PC-3 (cell line): ENCODE measurements at regions not wholly inside any gene's neighbourhood (a gene's known extent, or its start where the extent isn't known, plus 50 kb on each side); places are given as distances from the start of the nearest gene placed in this dataset.
A peak's percentile ranks its signal among the peaks of the same experiment; 100 is the strongest.

ENCODE experiments used
- ATAC-seq: fragments of 200-7000 bp; cut with Tn5 transposase; 2 replicates; pipeline ENCODE4 v1.9.1; 2020; ENCODE audit warnings: mild to moderate bottlenecking, moderate library complexity
- BruUV-seq: library from RNA; stranded (reverse); fragments of 400-500 nt; replicated peaks from 2 replicates; lab custom pipeline; 2021; lab: Mats Ljungman, UMichigan
- CTCF ChIA-PET: fragments of 300-600 bp; sonication (Branson Sonifier 250); formaldehyde crosslinking; loops from one replicate; lab custom pipeline; 2022; ENCODE audit warnings: antibody characterized with exemption; lab: Charles Lee
- POLR2A ChIA-PET: fragments of 300-600 bp; sonication (Branson Sonifier 250); formaldehyde crosslinking; loops from one replicate; lab custom pipeline; 2022; ENCODE audit warnings: antibody characterized with exemption; ENCODE audit not compliant: unreplicated experiment; lab: Charles Lee
- DNase-seq: peaks from one replicate; pipeline ENCODE4 v3.0.0-alpha.2; 2015
- H2AFZ ChIP-seq: fragments of 300-600 bp; sonication (generic); 2 replicates; pipeline ENCODE4 v1.6.0; 2016; ENCODE audit warnings: antibody characterized with exemption, low read length
- H3F3A ChIP-seq: fragments of 300-600 bp; sonication (generic); one replicate; pipeline ENCODE4 v1.6.0; 2017; ENCODE audit warnings: antibody characterized with exemption, low read length, control low read depth, mild to moderate bottlenecking; ENCODE audit not compliant: unreplicated experiment
- H3K27ac ChIP-seq: fragments of 300-600 bp; sonication (generic); 2 replicates; pipeline ENCODE4 v1.5.1; 2016; ENCODE audit warnings: mild to moderate bottlenecking, low read length
- H3K27me3 ChIP-seq: fragments of 300-600 bp; sonication (generic); 2 replicates; pipeline ENCODE4 v1.6.1; 2016; ENCODE audit warnings: low read length, mixed read lengths
- H3K36me3 ChIP-seq: fragments of 300-600 bp; sonication (generic); 2 replicates; pipeline ENCODE4 v1.6.1; 2016; ENCODE audit warnings: low read depth, mixed run types, low read length, mixed read lengths
- H3K4me1 ChIP-seq: fragments of 300-600 bp; sonication (generic); 2 replicates; pipeline ENCODE4 v1.5.1; 2016; ENCODE audit warnings: low read length; ENCODE audit not compliant: insufficient read depth
- H3K4me2 ChIP-seq: fragments of 300-600 bp; sonication (generic); 2 replicates; pipeline ENCODE4 v1.6.0; 2016; ENCODE audit warnings: low read length
- H3K4me3 ChIP-seq: fragments of 300-600 bp; sonication (generic); 2 replicates; pipeline ENCODE4 v1.5.1; 2016; ENCODE audit warnings: mild to moderate bottlenecking, low read length, mixed read lengths
- H3K79me2 ChIP-seq: fragments of 300-600 bp; sonication (generic); 2 replicates; pipeline ENCODE4 v1.6.1; 2017; ENCODE audit warnings: low read length, mixed read lengths
- H3K9ac ChIP-seq: fragments of 300-600 bp; sonication (generic); 2 replicates; pipeline ENCODE4 v1.6.0; 2016; ENCODE audit warnings: mild to moderate bottlenecking, low read length
- H3K9me2 ChIP-seq: fragments of 300-600 bp; sonication (generic); replicated peaks from 2 replicates; pipeline ENCODE4 v1.6.1; 2016; ENCODE audit warnings: mixed run types, low read length, mixed read lengths
- H3K9me3 ChIP-seq: fragments of 300-600 bp; sonication (generic); 2 replicates; pipeline ENCODE4 v1.6.1; 2016; ENCODE audit warnings: low read length, mixed read lengths
- H4K20me1 ChIP-seq: fragments of 300-600 bp; sonication (generic); 2 replicates; pipeline ENCODE4 v1.6.1; 2016; ENCODE audit warnings: low read length, mixed read lengths
- EZH2 ChIP-seq: fragments of 300-600 bp; sonication (generic); IDR thresholded peaks from one replicate; pipeline ENCODE4 v1.6.1; 2017; ENCODE audit warnings: antibody characterized with exemption, mild to moderate bottlenecking, low read length; ENCODE audit not compliant: unreplicated experiment
- EZH2phosphoT487 ChIP-seq: fragments of 300-600 bp; sonication (generic); IDR thresholded peaks from 2 replicates; pipeline ENCODE4 v1.6.1; 2018; ENCODE audit warnings: mild to moderate bottlenecking, antibody characterized with exemption, low read length, borderline replicate concordance
- intact Hi-C: fragments of 100-400 bp; cut with micrococcal nuclease; formaldehyde crosslinking; loops from 2 replicates; pipeline ENCODE4 v1.9.0; 2023
- TF ChIP-seq, protein P1 (sequence below): fragments of 300-600 bp; sonication (generic); conservative IDR thresholded peaks from 2 replicates; pipeline ENCODE4 v1.5.1; 2017; ENCODE audit warnings: antibody characterized with exemption, low read depth, mild to moderate bottlenecking, low read length

- Histone ChIP-seq H3K36me3 (no peaks in the 10 kb centered on the region), H3K4me2 (no peak overlapping the region), H4K20me1 (no peaks in the 10 kb centered on the region), H3K4me1 (peaks cover 10% of the 10 kb centered on the region; the same call in 1 of the 2 replicates), H3K27ac (no peak overlapping the region), H3K9ac (no peak overlapping the region), H2AFZ (peak overlapping the region; percentile 8; the same call in 1 of the 2 replicates), H3K9me2 (no peaks in the 10 kb centered on the region), H3K27me3 (no peaks in the 10 kb centered on the region), H3K79me2 (no peaks in the 10 kb centered on the region), H3K9me3 (no peaks in the 10 kb centered on the region), H3K4me3 (no peak overlapping the region), H3F3A (no peaks in the 10 kb centered on the region)
- peak; percentile 19 for DNase-seq
- no TSS peak for BruUV-seq
- no peak; the same call in 1 of the 2 replicates for ATAC-seq
- ChIA-PET CTCF (no interaction called here), POLR2A (interaction anchor here (0.6 kb wide), 1 partner anchor 1453 kb away, joined by 6 read pairs; no protein-coding TSS in a partner anchor)
- TF ChIP-seq, protein P1, sequence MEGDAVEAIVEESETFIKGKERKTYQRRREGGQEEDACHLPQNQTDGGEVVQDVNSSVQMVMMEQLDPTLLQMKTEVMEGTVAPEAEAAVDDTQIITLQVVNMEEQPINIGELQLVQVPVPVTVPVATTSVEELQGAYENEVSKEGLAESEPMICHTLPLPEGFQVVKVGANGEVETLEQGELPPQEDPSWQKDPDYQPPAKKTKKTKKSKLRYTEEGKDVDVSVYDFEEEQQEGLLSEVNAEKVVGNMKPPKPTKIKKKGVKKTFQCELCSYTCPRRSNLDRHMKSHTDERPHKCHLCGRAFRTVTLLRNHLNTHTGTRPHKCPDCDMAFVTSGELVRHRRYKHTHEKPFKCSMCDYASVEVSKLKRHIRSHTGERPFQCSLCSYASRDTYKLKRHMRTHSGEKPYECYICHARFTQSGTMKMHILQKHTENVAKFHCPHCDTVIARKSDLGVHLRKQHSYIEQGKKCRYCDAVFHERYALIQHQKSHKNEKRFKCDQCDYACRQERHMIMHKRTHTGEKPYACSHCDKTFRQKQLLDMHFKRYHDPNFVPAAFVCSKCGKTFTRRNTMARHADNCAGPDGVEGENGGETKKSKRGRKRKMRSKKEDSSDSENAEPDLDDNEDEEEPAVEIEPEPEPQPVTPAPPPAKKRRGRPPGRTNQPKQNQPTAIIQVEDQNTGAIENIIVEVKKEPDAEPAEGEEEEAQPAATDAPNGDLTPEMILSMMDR = no peak
- no peak for TF ChIP-seq EZH2
- no peak for TF ChIP-seq EZH2phosphoT487
- intact Hi-C loops = no loop called here
Measured at GRCh38 chr2:189327879-189328847, 113.1 kb upstream of the WDR75 start.

DNA sequence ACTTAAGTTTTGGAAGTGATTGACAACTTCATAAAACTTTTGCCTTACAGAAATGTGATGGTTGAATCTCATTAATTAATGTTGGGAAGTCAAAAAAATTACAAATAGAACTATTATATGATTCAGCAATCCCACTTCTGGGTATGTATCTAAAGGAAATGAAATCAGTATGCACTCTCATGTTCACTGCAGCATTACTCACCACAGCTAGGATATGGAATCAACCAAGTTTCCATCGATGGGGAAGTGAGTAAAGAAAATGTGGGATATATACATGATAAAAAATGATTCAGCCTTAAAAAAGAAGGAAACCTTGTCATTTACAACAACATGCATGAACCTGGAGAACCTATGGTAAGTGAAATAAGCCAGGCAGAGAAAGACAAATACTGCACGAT, 112.4 kb upstream of the WDR75 start:
- ChIA-PET POLR2A (no interaction called here), CTCF (no interaction called here)
- intact Hi-C loops = no loop called here
- TF ChIP-seq, protein P1 = no peak
- TF ChIP-seq EZH2phosphoT487 = no peak
- no peak for TF ChIP-seq EZH2
- no peaks in the 10 kb centered on the region for H3K9me2 ChIP-seq
- H3K4me1 ChIP-seq = peaks cover 10% of the 10 kb centered on the region; the same call in 1 of the 2 replicates
- H3F3A ChIP-seq = no peaks in the 10 kb centered on the region
- H4K20me1 ChIP-seq = no peaks in the 10 kb centered on the region
- BruUV-seq = no TSS peak
- ATAC-seq (peak; percentile 31; the same call in 1 of the 2 replicates), DNase-seq (peak; percentile 32)
- no peaks in the 10 kb centered on the region for H3K27me3 ChIP-seq
- no peak overlapping the region for H3K27ac ChIP-seq
- H3K9me3 ChIP-seq = no peaks in the 10 kb centered on the region
- peak overlapping the region; percentile 8; the same call in 1 of the 2 replicates for H2AFZ ChIP-seq
- no peak overlapping the region for H3K4me3 ChIP-seq
- no peak overlapping the region for H3K4me2 ChIP-seq
- H3K36me3 ChIP-seq = no peaks in the 10 kb centered on the region
- no peaks in the 10 kb centered on the region for H3K79me2 ChIP-seq
- H3K9ac ChIP-seq = no peak overlapping the region
